ENCODE measurements at regions not wholly inside any gene's neighbourhood (a gene's known extent, or its start where the extent isn't known, plus 50 kb on each side); places are given as distances from the start of the nearest gene placed in this dataset.

- TF ChIP-seq SPI1 (IDR thresholded peaks at IDR 0.05; ENCODE audit: low read depth, low read length) (no peak), POLR2A (IDR thresholded peaks at IDR 0.05; ENCODE audit: low read depth, low read length) (no peak), TAF1 (IDR thresholded peaks at IDR 0.05; ENCODE audit: low read depth, low read length) (no peak), POLR2AphosphoS5 (IDR thresholded peaks at IDR 0.05; ENCODE audit: low read depth, low read length) (no peak), POU2F2 (IDR thresholded peaks at IDR 0.05; ENCODE audit: low read depth, low read length) (no peak), PAX5 (IDR thresholded peaks at IDR 0.05; ENCODE audit: insufficient read depth, low read length, severe bottlenecking) (no peak)
These were observed 1025.8 kb upstream of the LRRN3 start for GRCh38 chr7:110065121-110065520.

Measured in GM12891 (cell line).